ENCODE measurements at regions not wholly inside any gene's neighbourhood (a gene's known extent, or its start where the extent isn't known, plus 50 kb on each side); places are given as distances from the start of the nearest gene placed in this dataset.
"Not testable (repeated sequence)": the region's sequence is repeated elsewhere in the genome, so short reads cannot be mapped to it uniquely, and the experiment has no call there.

DNA sequence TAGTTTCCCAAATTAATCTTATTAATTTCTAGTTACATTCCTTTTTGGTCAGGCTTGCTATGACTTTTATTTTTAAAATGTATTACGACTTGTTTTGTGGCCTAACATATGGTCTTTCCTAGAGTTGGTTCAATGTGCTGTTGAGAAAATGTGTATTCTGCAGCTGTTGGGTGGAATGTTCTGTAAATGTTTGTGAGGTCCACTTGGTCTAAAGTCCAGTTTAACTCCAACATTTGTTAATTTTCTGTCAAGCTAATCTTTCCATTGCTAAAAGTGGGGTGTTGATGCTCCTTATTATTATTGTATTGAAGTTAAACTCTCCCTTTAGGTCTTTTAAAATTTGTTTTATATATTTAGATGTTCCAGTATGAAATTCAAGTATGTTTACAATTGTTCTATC lies 1010.8 kb upstream of the EDIL3 start:
- DNase-seq: no peak

DNA sequence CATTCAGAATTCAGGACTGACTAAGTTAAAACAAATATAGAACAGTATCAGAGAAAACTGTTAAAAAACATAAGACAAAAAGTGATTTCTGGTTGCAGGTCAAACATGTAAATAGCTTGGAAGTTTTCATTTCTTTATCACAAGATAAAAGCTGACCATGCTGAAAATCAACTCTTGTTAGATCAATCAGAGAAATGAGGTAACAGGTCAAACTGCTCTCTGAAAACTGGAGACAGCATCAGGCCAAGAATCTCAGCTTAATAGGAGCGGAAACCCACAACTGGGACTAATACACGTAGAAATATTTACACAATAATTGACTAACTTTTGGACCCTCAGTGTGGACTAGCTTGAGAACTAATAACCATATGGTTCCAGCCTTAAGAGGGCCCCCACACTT lies 1012.8 kb upstream of the EDIL3 start:
- no peak for DNase-seq

DNA sequence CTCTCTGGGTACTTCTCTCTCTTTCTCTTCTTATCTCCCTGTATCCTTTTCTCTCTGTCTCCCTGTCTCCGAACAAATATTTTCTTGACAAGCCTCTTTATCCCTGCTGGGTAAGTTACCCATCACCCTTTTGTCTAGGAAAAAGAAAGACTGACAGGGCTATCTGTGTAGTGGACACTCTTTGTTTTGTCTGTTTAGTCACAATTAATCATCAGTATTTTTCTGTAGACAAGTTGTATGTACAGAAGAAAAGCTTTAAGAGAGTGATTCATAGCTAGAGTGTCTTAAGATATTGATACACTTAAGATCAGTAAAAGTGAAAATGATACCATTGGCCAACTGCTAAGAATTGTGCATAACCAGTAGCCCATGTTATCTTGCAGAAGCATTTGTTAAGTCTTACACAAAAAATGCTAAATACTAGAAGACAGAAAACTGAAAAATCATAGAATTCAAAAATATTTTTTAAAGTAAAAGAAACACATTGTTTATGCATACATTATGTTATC lies 1043.8 kb upstream of the EDIL3 start:
- no peak for DNase-seq

DNA sequence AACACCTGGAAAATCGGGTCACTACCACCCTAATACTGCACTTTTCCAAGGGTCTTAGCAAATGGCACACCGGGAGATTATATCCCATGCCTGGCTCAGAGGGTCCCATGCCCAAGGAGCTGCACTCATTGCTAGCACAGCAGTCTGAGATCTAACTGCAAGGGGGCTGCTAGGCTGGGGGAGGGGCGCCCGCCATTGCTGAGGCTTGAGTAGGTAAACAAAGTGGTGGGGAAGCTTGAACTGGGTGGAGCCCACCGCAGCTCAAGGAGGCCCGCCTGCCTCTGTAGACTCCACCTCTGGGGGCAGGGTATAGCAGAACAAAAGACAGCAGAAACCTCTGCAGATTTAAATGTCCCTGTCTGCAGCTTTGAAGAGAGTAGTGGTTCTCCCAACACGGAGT lies 1047.0 kb upstream of the EDIL3 start:
- DNase-seq: not testable (repeated sequence)

DNA sequence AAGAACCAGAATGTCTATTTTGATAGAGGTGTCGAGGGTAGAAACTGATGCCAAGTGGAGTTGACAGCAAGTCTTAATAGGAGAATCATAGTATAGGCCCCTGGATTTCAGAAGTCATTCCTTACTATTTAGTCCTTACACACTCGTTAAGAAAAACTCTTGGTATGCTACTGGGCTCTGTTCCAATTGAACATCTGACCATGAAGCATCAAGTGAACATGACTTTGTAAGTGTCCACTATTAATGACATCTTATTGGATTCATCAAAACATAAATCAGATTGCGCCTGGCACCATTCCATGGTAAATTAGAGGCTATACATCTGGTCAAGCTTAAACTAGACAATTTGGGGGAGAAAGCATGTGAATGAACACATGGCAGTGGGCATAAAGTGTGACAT lies 1056.5 kb upstream of the EDIL3 start:
- DNase-seq: no peak

DNA sequence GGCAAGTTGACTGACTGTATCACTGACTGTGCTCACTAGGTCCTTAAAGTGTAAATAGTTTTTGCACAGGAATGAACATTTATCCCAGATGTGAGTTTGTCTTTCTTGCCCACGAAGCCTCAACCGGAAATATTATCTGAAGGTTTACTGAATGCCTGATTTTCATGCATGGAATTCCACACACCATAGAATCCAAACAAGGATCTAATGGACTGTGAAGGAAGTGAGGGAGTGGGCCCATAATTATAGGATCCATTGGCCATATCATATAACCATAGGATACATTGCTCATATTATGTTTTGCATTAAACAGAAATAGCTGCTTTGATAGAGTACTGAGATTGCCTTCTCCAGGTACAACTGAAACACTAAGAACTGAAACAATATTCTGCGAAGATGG lies 1057.2 kb upstream of the EDIL3 start:
- DNase-seq: no peak

DNA sequence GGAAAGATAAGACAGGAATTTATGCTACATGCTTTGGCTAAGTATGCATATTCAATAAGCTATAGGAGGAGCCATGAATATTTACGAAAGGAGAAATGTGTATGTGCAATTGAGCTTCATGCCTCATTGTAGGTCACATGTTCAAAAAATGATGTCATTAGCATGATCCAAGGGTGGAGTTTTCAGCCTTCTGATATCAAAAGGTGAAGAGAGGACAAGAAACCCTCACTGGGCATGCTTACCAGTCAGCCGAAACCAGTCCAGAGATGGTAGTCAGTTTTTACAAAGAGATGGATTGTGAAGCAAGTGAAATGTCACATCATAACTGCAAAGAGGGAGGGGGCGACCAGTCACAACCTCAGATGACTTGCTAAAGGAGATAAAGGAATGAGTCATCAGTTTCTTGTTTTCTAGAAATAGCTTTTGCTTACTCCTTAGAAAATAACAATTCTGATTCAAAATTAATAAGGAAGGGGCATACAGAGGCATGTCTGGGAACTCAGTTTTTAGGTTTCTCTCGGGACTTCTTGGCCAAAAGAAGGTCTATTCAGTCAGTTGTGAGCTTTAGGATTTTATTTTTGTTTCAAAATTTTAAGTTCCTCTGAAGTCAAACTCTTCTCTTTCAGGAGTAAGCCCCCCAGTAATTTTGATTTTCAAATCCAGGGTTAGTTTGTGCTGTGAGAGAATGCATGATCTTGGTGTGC lies 1067.8 kb upstream of the EDIL3 start:
- no peak for DNase-seq

DNA sequence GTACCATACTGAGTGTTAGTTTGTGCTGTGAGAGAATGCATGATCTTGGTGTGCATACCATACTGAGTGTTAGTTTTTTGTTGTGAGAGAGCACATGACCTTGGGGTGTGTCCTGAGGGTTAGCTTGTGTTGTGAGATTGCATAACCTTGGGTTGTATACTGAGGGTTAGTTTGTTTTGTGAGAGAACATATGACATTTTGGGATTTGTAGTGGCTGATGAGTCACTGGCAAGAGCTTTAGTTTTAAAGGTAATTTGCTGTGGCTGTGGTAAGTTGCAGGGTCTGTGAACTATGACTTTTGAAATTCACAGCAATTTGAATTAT lies 1068.3 kb upstream of the EDIL3 start:
- no peak for DNase-seq

DNA sequence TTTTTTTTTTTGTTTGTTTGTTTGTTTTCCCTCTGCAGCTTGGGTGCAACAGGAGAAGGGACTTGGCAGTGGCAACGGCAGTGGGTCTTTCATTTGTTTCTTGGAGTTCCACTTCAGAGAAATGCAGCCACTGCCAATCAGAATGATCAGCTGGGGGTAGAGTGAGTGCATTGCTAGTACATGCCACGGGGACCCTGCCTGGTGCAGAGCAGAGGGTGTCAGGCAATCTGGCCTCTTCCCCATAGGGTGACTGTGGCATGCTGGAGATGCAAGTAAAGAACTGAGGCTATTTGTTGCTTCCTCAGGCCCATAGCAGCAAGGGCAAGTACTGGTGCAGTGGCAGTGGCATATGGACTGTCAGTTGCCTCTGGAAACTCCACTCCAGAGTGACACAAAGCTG lies 1073.6 kb upstream of the EDIL3 start:
- DNase-seq: no peak

DNA sequence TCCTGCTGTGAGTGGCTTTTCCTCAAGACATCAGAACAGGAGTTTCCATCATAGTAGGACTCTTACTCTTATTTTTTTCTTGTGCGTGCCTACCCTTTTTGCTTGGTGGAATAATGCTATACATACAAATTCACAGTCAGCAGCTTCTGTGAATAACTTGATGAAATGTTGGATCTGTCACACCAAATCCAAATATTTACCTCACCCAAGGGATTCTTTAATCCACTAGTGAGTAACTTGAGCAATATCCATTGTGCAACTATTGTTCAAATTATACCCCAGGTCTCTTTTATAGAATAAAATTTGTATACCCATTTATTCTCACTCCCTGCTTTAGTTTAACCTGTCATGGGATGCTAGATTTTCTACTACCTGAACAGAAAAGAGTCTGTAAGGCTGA lies 1078.3 kb upstream of the EDIL3 start:
- DNase-seq: no peak

DNA sequence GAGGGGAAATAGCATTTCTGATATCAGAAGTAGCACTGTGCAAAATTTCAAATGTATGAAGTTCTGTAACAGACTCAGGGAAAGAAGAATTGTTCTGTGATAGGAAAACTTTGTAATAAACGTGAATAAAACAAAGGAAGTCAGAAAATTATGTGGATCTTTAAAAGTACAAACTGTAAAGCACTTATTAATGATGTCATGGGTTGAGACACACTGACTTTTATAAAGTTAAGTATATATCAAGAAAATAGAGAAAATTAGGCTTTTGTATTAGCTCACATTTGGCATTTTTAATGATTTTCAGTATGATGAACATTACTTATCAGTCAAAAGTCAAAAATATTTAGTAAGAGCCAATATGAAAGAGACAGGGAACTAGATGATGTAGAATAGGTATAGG lies 1081.7 kb upstream of the EDIL3 start:
- no peak for DNase-seq

DNA sequence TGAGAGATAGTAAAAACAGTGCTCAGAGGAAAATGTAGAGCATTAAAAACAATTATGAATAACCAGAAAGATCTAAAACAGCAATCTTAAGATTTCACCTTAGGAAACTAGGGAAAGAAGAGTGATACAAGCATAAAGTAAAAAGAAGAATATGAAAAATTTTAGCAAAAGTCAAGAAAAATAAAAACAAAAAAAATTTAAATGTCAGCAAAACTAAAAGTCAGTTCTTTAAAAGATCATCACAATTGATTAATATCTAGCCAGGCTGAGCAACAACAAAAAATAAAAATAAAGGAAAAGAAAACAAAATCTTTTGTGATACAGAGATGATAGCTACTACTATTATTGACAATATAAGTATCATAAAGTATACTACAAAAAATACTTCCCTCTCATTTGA lies 1088.1 kb upstream of the EDIL3 start:
- DNase-seq: no peak

DNA sequence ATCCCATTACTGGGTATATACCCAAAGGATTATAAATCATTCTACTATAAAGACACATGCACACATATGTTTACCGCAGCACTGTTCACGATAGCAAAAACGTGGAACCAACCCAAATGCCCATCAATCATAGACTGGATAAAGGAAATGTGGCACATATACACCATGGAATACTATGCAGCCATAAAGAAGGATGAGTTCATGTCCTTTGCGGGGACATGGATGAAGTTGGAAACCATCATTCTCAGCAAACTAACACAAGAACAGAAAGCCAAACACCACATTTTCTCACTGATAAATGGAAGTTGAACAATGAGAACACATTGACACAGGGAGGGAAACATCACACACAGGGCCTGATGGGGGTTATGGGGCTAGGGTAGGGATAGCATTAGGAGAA lies 1090.5 kb upstream of the EDIL3 start:
- not testable (repeated sequence) for DNase-seq

DNA sequence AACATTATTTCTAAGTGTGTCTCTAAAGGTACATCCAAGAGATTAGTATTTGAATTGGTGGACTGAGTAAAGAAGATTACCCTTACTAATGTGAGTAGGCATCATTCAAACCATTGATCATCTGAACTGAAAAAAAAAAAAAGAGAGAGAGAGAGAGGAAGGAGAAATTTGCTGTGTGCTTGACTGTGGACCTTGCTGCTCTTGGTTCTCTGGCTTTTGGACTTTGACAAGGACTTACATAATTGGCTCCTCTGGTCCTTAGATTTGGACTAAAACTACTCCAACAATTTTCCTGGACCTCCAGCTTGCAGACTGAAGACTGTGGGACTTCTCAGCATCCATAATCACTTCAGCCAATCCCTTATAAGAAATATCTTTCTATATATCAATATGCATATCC lies 1091.9 kb upstream of the EDIL3 start:
- no peak for DNase-seq

DNA sequence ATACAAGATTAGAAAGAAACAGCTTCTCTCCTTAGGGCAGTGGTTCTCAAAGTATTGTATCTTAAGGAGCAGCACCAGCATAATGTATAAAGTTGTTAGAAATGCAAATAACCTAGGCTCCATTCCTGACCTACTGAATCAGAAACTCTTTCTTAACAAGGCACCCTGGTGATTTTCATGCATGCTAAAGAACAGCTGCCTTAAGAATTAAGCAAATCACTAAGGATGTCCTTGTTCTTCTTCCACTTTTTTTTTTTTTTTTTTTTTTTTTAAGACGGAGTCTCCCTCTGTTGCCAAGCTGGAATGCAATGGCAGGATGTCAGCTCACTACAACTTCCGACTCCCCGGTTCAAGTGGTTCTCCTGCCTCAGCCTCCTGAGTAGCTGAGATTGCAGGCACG lies 1095.2 kb upstream of the EDIL3 start:
- DNase-seq: no peak

DNA sequence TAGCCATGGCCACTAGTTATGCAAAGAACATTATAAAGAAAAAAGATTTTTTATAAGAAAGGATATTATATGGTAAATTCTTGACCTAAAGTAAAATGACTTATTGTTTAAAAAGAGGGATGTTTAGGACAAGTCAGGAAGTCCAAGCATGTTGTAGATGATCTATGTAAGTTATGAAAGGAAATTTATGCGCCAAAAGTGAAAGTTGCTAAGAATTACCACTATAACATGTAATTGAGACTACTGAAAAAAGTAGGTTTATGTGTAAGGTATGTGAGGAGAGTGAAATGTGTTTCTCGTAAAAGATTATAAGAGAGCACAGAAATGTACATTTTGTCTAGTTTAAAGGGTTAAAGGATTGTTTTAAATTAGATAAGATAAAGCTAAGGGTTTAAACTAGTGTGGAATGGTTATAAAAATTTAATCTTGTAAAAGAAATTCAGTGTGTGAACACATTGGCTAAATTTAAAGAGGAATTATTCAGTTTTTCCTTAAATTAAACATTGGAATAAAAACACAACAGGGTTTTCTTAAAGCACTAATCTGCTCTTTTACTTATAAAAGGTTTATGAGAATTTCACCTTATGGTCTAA lies 1100.4 kb upstream of the EDIL3 start:
- DNase-seq: no peak

DNA sequence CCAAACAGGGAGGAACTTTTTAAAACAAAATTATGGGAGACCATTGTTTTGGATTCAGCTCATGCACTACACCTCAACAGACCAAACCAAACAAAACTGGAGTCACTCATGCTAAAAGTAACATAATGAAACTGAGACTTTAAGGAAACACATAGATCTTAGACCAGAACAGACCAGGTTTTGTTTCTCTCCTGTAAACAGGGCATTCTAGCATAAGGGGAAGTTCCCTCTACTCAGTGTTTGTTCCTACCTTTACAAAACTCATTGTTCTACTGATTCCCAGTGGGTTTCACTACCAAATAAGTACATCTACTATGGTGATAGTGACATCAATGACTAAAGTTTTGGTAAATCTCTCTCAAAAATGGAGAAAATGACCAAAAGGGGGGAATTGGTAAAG lies 1103.6 kb upstream of the EDIL3 start:
- no peak for DNase-seq

DNA sequence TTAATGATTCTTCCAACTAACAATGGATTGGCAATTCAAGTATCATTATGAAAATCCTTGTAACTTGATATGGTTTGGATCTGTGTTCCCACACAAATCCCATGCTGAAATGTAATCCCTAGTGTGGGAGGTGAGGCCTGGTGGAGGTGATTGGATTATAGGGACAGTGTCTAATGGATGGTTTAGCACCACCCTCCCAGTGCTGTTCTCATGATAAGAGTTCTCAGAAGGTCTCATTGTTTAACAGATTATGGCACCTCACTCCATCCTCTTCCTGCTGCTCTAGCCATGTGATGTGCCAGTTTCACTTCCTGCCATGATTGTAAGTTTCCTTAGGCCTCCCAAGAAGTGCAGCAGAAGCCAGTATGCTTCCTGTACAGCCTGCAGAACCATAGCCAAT lies 1116.2 kb upstream of the EDIL3 start:
- no peak for DNase-seq

DNA sequence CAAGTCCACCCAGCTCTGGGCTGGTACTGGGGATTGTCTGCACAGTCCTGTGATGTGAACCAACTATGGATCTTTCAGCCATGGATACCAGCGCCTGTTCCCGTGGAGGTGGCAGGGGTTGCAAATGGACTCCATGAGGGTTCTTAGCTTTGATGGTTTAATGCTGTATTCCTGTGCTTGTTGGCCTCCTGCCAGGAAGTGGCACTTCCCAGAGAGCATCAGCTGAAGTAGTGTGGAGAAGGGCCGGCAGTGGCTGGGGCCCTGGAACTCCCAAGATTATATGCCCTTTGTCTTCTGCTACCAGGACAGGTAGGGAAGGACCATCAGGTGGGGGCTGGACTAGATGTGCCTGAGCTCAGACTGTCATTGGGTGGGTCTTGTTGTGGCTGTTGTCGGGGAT lies 1104.8 kb upstream of the COX7C start:
- DNase-seq: no peak

DNA sequence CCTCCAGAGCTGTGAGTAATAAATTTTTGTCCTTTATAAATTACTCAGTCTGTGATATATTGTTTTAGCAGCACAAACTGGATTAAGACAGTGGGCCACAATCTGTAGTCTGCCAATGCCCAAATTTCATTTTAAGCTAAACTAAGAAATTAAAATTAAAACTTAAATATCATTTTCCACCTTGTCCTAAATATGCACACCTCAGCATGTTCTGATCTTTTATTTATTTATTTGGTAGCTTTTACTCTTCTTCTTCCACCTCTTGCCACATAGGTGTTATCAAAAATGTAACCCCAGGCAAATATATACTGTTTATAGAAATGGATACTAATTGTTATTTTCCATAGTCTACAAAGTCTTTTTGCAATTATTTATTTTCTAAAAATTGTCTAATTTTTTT lies 1102.2 kb upstream of the COX7C start:
- no peak for DNase-seq

DNA sequence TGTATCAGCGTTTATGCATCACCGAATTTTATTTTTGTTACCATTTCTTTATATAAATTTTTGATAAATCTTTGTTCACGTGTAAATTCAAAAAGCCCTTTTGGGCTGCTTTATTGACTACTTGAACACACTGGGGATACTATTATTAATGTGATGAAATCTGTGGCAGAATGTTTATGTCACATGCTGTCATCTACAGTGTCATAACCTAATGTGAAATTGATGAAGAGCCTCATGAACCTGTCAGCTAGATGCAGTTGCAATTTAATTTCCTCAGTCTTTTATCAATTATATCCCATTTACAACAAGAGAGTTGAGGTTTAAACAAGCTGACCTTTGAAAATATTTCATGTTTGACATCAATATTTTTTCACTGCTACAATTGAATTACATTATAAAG lies 1100.4 kb upstream of the COX7C start:
- DNase-seq: no peak

DNA sequence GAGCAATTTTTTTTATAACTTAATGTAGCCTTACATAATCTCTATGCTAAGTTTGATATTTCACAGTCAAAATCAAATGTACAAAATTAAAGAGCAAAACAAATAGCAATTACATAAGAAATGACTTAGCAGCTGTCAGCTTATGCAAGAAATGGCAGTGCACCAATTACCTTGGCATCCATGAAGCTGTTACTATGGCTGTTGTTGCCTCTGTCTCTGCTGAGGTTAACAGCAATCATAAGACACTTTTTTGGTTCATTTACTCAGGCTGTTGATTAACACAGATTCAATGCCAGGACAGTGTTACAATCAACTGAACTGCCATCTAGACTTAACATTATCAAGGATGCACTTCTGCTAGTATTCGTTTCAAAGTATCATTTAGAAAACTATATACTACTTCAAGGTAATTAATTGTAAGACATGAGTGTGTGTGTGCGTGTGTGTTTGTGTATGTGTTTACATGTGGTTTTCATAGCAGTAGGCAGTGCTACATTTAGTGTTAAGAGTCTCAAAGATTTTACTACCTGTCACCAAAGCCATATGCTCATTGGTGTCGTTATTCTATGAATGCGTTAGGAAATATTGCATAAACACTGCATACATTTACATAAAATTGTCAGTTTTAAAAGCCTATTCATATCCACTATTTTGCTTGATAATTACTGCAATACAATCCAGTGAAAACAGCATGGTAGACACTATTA lies 1084.2 kb upstream of the COX7C start:
- no peak for DNase-seq

DNA sequence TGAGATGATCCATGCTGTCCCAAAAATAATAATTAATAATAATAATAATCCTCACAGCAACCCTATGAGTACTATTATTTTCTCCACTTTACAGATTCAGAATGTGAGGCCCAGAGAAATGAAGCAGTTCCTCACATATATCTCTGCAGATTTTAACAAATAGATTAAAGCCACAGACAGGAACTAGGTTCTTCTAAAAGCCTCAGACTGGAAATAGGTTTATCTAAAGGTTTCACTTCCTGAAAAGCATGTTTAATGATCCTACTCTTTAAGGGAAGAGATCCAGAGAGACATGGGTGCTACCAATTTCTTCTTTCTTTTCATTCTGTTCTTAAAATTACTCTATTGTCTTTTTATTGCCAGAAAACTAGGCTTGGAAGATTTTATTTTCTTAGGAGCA lies 1079.4 kb upstream of the COX7C start:
- no peak for DNase-seq

DNA sequence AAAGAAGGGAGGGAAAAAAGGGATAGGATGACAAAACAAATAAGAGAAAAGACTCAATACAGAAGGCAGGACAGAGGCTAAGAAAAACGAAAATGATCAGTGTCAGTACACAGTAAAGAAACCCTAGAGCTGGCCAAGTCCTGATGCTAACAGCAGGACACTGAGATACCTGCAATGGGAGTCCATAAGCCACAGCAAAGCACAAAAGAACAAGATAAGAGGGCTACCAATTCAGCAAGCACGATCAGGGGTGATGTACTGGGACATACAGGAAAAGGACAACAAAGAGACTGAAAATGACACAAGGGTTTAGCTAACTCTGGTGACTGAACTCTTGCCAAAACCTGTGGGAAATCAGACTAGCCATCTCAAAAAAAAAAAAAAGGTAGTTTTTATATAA lies 1072.6 kb upstream of the COX7C start:
- no peak for DNase-seq
